ENCODE measurements at regions not wholly inside any gene's neighbourhood (a gene's known extent, or its start where the extent isn't known, plus 50 kb on each side); places are given as distances from the start of the nearest gene placed in this dataset.

DNA sequence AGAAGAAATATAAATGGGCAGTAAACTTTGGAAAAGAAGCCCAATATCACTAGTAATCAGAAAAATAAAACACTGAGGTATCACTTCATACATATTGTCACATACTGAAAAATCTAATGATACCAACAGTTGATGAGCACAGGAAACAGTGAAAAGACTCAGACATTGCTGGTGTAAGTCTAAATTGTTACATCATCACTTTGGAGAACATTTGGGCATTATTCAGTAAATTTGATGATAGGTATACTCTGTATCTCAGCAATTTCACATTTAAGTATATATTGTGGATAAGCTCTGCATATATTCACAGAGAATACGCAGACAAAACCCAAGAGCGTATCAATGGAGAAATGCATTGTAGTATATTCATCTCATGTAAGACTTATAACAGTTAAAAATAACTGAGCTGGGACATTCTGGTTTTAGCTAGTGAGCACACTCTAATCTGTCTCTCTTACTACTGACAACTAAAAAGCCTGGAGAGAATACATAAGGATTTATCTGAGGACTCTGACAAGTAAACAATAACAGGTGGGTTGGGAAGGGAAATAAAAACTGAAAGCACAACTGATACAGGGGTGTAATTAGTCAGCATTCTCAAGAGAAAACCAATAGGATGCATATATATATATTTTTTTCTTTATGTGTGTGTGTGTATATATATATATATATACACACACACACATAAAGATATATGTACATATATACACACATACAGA lies 212.7 kb upstream of the JUN start:
- no peak for DNase-seq (ENCODE audit: low read depth)
- TF ChIP-seq, protein P1, sequence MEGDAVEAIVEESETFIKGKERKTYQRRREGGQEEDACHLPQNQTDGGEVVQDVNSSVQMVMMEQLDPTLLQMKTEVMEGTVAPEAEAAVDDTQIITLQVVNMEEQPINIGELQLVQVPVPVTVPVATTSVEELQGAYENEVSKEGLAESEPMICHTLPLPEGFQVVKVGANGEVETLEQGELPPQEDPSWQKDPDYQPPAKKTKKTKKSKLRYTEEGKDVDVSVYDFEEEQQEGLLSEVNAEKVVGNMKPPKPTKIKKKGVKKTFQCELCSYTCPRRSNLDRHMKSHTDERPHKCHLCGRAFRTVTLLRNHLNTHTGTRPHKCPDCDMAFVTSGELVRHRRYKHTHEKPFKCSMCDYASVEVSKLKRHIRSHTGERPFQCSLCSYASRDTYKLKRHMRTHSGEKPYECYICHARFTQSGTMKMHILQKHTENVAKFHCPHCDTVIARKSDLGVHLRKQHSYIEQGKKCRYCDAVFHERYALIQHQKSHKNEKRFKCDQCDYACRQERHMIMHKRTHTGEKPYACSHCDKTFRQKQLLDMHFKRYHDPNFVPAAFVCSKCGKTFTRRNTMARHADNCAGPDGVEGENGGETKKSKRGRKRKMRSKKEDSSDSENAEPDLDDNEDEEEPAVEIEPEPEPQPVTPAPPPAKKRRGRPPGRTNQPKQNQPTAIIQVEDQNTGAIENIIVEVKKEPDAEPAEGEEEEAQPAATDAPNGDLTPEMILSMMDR (IDR thresholded peaks at IDR 0.05; ENCODE audit: insufficient read depth, low read length, poor library complexity, severe bottlenecking), result no peak
- no peak overlapping the region for H3K4me3 ChIP-seq (ENCODE audit: low read depth, low read length)
- H3K36me3 ChIP-seq (ENCODE audit: control insufficient read depth, insufficient read depth, low read length), result no peaks in the 10 kb centered on the region
- no peaks in the 10 kb centered on the region for H3K27me3 ChIP-seq (ENCODE audit: control insufficient read depth, insufficient read depth, low read length)

DNA sequence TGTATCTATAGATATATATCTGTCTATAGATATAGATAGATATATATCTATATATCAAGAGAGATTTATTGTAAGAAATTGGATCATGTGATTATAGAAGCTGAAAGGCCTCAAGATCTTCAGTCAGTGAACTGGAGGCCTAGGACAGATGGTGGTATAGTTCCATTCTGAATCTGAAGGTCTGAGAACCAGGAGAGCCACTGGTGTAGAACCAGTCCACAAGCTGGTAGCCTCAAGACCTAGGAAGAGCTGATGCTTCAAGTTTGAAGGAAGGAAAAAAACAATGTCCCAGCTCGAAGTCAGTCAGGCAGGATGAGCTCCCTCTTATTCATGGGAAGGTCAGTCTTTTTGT lies 213.2 kb upstream of the JUN start:
- TF ChIP-seq, protein P1 (IDR thresholded peaks at IDR 0.05; ENCODE audit: insufficient read depth, low read length, poor library complexity, severe bottlenecking), result no peak
- no peaks in the 10 kb centered on the region for H3K36me3 ChIP-seq (ENCODE audit: control insufficient read depth, insufficient read depth, low read length)

DNA sequence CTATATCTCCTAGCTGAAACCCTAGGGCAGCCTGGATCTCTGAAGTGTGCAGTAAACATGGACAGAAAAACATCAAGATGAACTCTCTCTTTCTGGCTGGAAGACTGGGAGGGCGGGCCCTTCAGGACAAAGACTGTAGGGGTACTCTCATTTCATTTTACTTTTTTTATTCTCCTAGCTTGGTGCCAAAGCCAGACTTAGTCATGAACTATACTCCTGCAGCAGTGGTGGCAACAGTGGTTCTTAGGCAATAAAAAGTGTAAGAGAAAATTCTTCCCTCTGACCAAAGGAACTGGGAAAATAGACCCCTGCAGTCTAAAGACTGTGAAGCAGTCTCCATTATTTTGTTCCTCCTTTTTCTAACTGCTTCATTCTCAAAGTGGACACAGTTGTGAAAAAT lies 213.8 kb upstream of the JUN start:
- DNase-seq (ENCODE audit: low read depth), result no peak
- no peak overlapping the region for H3K4me3 ChIP-seq (ENCODE audit: low read depth, low read length)
- H3K27me3 ChIP-seq (ENCODE audit: control insufficient read depth, insufficient read depth, low read length), result no peaks in the 10 kb centered on the region
- TF ChIP-seq, protein P1 (IDR thresholded peaks at IDR 0.05; ENCODE audit: insufficient read depth, low read length, poor library complexity, severe bottlenecking), result no peak
- no peaks in the 10 kb centered on the region for H3K36me3 ChIP-seq (ENCODE audit: control insufficient read depth, insufficient read depth, low read length)

More for the DNA sequence above, 213.2 kb upstream of the JUN start:
- H3K27me3 ChIP-seq (ENCODE audit: control insufficient read depth, insufficient read depth, low read length), result no peaks in the 10 kb centered on the region
- DNase-seq (ENCODE audit: low read depth), result no peak
- H3K4me3 ChIP-seq (ENCODE audit: low read depth, low read length), result no peak overlapping the region

DNA sequence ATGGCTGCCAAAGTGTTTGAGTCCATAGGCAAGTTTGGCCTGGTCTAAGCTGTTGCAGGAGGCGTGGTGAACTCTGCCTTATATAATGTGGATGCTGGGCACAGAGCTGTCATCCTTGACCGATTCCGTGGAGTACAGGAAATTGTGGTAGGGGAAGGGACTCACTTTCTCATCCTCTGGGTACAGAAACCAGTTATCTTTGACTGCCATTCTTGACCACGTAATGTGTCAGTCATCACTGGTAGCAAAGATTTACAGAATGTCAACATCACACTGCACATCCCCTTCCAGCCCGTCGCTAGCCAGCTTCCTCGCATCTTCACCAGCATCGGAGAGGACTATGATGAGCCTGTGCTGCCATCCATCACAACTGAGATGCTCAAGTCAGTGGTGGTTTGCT lies 215.8 kb upstream of the JUN start:
- Histone ChIP-seq H3K36me3 (ENCODE audit: control insufficient read depth, insufficient read depth, low read length) (no peaks in the 10 kb centered on the region), H3K4me3 (ENCODE audit: low read depth, low read length) (no peak overlapping the region), H3K27me3 (ENCODE audit: control insufficient read depth, insufficient read depth, low read length) (no peaks in the 10 kb centered on the region)
- TF ChIP-seq, protein P1 (IDR thresholded peaks at IDR 0.05; ENCODE audit: insufficient read depth, low read length, poor library complexity, severe bottlenecking), result no peak
- DNase-seq (ENCODE audit: low read depth), result no peak

DNA sequence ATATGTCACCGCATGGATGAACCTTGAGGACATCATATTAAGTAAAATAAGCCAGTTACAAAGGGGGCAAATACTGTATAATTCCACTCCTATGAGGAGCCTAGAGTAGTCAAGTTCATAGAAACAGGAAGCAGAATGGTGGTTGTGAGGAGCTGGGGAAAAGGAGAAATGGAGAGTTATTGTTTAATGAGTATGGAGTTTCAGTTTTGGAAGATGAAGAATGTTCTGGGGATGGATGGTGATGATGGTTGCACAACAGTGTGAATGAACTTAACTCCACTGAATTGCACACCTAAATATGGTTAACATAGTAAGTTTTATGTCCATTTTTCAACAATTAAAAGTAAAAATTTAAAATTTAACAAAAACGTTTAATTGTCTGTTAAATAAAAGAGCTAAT lies 220.9 kb upstream of the JUN start:
- TF ChIP-seq, protein P1 (IDR thresholded peaks at IDR 0.05; ENCODE audit: insufficient read depth, low read length, poor library complexity, severe bottlenecking), result no peak
- Histone ChIP-seq H3K36me3 (ENCODE audit: control insufficient read depth, insufficient read depth, low read length) (no peaks in the 10 kb centered on the region), H3K27me3 (ENCODE audit: control insufficient read depth, insufficient read depth, low read length) (no peaks in the 10 kb centered on the region), H3K4me3 (ENCODE audit: low read depth, low read length) (no peak overlapping the region)
- DNase-seq (ENCODE audit: low read depth), result no peak

All from kidney epithelial cell (primary cell).